Prostate gland (tissue), 2 donors: ENCODE measurements at regions not wholly inside any gene's neighbourhood (a gene's known extent, or its start where the extent isn't known, plus 50 kb on each side); places are given as distances from the start of the nearest gene placed in this dataset.

ENCODE experiments used
- POLR2A ChIP-seq: fragments of 450-650 bp; IDR thresholded peaks from one replicate; pipeline ENCODE4 v1.6.1; 2016; ENCODE audit warnings: antibody characterized with exemption, mild to moderate bottlenecking
- POLR2AphosphoS5 ChIP-seq: sonication (generic); formaldehyde crosslinking; IDR thresholded peaks from one replicate; pipeline ENCODE4 v1.6.1; 2017; ENCODE audit warnings: antibody characterized with exemption
- TF ChIP-seq, protein P1 (sequence below), 4 experiments: fragments of 200-600 bp in 2 of 4; fragments of 450-650 bp in 2 of 4; sonication (generic) in 2 of 4; IDR thresholded peaks; 1 replicate in 3 of 4; 2 replicates in 1 of 4; pipeline ENCODE4 v1.5.1; 2016 to 2019; ENCODE audit warnings: antibody characterized with exemption in 4 of 4, mild to moderate bottlenecking in 2 of 4, moderate library complexity in 2 of 4

- TF ChIP-seq, protein P1, sequence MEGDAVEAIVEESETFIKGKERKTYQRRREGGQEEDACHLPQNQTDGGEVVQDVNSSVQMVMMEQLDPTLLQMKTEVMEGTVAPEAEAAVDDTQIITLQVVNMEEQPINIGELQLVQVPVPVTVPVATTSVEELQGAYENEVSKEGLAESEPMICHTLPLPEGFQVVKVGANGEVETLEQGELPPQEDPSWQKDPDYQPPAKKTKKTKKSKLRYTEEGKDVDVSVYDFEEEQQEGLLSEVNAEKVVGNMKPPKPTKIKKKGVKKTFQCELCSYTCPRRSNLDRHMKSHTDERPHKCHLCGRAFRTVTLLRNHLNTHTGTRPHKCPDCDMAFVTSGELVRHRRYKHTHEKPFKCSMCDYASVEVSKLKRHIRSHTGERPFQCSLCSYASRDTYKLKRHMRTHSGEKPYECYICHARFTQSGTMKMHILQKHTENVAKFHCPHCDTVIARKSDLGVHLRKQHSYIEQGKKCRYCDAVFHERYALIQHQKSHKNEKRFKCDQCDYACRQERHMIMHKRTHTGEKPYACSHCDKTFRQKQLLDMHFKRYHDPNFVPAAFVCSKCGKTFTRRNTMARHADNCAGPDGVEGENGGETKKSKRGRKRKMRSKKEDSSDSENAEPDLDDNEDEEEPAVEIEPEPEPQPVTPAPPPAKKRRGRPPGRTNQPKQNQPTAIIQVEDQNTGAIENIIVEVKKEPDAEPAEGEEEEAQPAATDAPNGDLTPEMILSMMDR (IDR thresholded peaks at IDR 0.05), result no peak
- TF ChIP-seq POLR2AphosphoS5, result no peak
- TF ChIP-seq POLR2A, result no peak
Measured at GRCh38 chr7:22565315-22565811, 65.4 kb upstream of the STEAP1B start.
